Stimulated activated CD4-positive, alpha-beta T cell treated with anti-CD3 and anti-CD28 coated beads, Interleukin-15, amount 100 ng/mL, for 24 hours (primary cell): ENCODE measurements at regions not wholly inside any gene's neighbourhood (a gene's known extent, or its start where the extent isn't known, plus 50 kb on each side); places are given as distances from the start of the nearest gene placed in this dataset.
"Not testable (repeated sequence)": the region's sequence is repeated elsewhere in the genome, so short reads cannot be mapped to it uniquely, and the experiment has no call there.

ENCODE experiments used
- DNase-seq: peaks from one replicate; pipeline ENCODE4 v3.0.0-alpha.2; 2020

GRCh38 chr7:121744319-121744718, 128.6 kb upstream of the PTPRZ1 start:
- DNase-seq: no peak

- DNase-seq: no peak
Measured at GRCh38 chr7:121741896-121742295, 131.1 kb upstream of the PTPRZ1 start.

DNA sequence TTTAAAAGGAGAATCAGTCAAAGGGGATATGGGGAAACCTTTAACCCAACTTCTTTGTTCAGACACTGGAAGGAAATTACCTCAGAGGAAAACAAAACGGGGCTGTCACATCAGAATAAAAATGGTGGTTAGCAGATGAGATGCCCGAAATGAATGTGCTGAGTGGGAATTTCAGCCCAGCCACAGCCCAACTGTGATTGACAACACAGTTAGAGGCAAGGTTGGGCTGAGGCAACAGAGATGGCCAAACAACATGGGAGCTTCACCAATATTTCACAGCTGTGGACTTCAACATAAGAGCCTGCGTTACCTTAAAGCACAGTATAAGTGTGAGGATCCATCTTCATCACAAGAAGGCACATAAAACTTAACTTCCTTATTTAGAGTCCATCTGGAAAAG, 133.5 kb upstream of the PTPRZ1 start:
- DNase-seq: no peak

- no peak for DNase-seq
Measured at GRCh38 chr7:121730869-121731268, 142.1 kb upstream of the PTPRZ1 start.

DNA sequence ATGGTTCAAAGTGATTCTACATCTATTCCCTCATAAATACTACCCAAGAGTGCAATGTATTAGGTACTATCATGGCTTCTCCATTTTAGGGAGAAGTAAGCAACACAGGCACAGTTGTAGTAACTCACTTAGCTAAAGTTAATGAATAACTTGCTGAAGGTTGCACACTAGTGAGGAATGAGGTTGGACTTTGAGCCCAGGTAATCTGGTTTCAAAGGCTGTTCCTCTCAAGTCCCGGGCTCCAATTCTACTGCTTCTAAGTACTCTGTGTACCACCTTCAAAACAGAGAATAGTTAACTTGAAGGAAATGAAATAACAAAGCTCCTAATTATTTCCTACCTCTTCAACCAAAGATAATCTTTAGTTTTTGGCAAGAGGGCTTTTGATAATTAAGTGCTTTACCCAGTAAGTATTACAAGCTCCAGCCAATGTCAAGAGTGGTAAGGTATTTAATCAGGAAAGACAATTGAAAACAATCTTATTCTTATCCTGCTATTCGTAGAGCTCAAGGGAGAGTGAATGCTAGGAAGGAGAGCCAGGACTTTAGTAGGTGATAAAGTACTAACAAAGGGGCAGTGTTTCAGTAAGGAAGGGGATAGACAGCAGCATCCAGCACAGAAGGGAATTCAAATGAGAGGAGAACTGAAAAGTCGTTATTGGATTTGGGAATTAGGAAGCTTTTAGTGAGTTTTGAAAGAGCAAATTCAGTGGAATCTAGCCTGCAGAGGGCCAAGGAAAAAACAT, 158.2 kb upstream of the PTPRZ1 start:
- DNase-seq: no peak

- DNase-seq: not testable (repeated sequence)
Measured at GRCh38 chr7:121712961-121713360, 160.0 kb upstream of the PTPRZ1 start.

DNA sequence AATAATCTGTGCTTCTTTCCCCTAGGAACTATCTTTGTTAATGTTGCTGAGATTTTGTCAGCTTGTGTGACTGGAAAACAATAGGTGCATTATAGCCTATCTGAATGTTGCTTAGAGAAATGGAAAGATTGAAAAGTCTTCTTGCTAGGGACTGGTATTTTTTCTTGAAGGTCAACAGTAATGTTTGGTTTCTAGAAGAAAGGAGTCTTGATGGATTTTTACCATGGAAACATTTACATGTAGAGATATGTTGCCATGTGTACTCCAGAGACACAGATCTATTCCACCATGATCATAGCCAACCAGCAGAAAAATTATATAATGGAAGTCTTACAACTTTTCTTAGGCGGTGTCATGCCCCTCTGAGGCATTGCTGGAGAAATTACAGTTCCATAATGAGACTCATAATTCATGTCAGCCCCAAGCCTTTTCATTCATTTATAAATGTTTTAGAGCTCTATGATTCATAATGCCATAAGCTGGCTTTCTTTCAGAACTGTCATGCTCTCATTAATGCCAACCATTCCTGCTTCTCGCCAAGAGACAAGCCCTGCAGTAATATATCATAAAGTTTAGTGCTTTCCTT, 175.1 kb upstream of the PTPRZ1 start:
- no peak for DNase-seq

GRCh38 chr7:121696954-121697353, 176.0 kb upstream of the PTPRZ1 start:
- no peak for DNase-seq

DNA sequence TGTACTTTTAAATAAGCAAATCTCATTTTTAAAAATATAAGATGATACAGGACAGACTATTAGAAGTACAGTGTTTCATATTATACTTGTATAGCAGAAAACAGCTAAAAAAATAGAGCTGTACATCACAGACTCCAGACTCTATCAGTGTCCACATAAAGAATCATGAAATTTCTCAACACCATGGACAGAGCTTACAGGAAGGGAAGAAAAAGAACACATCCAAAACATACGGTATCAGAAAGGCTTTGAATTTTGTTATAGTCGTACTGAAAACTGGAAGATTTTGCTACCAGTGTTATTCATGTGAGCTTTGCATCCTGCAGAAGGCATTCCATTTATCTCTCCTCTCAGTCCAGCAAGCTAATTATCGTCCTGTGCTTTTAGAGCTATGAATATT, 183.2 kb upstream of the PTPRZ1 start:
- no peak for DNase-seq

GRCh38 chr7:121681700-121682099, 191.3 kb upstream of the PTPRZ1 start:
- no peak for DNase-seq

- no peak for DNase-seq
Measured at GRCh38 chr7:121676168-121676567, 196.8 kb upstream of the PTPRZ1 start.

DNA sequence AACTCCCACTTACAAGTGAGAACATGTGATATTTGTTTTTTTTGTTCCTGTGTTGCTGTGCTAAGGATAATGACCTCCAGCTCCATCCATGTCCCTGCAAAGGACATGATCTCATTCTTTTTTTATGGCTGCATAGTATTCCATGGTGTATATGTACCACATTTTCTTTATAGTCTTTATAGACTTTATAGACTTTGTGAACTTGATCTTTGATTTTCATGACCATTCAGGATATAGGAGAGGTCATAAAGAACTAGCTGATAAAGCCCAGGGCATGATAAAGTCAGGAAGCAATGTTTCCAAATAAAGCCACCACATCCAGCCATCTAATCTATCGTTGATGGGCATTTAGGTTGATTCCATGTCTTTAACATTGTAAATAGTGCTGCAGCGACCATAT, 198.5 kb upstream of the PTPRZ1 start:
- DNase-seq: not testable (repeated sequence)

- DNase-seq: no peak
Measured at GRCh38 chr7:121669144-121669543, 203.8 kb upstream of the PTPRZ1 start.

DNA sequence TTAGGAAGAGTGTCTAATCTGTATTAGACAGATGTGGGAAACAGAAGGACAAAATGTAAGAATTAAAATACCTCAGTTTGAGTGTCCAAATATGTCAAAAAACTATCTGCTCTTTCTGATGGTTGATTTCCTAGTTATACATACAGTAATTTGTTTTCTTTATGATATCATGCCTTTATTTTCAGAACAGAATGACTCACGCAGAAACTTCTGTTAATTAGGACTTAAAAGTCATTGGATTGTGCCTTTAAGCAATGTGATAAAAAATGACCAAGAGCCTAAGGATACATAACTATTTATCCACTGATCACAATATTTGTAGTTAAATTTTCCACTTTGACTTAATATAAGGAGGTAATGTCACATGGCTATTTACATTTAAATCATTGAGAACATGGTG, 206.7 kb upstream of the PTPRZ1 start:
- no peak for DNase-seq

GRCh38 chr7:121643320-121643719, 229.6 kb upstream of the PTPRZ1 start:
- no peak for DNase-seq

- DNase-seq: no peak
Measured at GRCh38 chr7:121639705-121640104, 233.3 kb upstream of the PTPRZ1 start.

DNA sequence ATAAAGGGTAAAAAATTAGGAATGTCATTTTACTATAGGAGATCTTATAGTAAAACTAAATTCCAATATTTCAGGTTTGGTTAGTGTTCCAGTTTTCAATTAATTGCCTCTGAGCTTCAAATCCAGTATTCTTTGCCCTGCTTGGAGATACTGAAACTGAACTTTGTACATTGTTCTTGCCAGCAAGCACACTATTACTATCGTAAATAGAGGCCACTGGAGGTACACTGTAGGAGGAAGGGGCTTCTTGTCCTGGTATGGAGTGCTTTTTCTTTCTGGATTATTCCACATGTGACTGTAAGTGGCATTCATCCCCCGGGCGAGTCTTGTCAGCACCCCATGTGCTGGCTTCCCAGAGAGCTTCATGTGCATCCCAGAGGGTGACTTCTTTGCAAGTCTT, 234.7 kb upstream of the PTPRZ1 start:
- no peak for DNase-seq

GRCh38 chr7:121634356-121634755, 238.2 kb upstream of the FAM3C start:
- no peak for DNase-seq

DNA sequence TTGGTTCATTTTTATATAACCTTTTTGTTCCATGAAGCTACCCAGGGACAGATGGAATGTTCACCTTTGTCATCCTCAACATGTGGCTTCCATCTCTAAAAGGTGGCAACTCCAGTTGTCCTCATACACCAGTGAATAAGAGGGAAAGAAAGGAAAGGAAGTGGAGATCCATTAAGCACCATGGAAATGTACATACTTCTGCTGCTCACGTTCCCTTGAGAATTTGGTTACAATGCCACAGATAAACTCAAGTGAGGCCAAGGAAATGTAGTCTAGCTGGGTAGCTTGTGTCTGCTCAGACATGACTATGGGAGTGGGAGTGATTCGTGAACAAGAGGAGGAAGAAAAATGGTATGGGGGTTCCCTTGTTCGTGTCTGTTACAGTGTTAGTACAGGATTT, 237.1 kb upstream of the FAM3C start:
- DNase-seq: no peak

- DNase-seq: no peak
Measured at GRCh38 chr7:121624958-121625357, 228.8 kb upstream of the FAM3C start.

DNA sequence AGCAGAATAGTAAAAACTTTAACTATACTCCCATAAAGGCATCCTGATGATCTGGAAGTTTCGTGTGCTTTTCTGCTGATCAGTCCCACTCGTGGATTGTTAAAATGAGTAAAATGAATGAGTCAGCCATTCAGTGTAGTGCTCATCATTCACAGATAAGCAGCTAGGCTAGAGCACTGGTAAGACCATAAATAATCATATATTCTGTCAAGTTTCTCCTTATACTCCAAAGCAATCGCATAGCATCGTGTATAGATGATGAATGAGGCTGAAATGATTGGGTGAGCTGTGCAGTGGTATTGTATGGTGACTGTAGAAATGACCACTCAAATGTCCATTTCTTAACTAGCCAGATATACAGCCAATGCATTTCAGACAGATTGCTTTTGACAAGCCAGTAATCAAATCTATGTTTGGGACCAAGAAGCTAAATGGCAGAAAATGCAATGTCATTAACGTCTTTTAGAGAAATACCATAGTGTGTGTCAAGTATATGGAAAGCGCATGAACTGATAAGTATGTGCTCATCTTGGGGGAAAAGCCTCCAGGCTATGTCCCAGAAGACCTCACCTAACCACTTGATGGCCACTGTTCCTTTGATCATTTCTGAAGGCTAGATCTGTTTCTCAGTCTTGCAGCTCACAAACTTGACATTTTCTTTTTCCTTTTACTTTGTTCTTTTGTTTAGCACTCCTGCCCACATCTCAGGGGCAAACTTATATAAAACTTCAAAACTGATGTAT, 227.2 kb upstream of the FAM3C start:
- DNase-seq: no peak

- DNase-seq: no peak
Measured at GRCh38 chr7:121621937-121622336, 225.8 kb upstream of the FAM3C start.

GRCh38 chr7:121620953-121621606, 225.0 kb upstream of the FAM3C start:
- no peak for DNase-seq

GRCh38 chr7:121620206-121620605, 224.1 kb upstream of the FAM3C start:
- DNase-seq: no peak
